SK-N-MC (cell line): ENCODE measurements at regions not wholly inside any gene's neighbourhood (a gene's known extent, or its start where the extent isn't known, plus 50 kb on each side); places are given as distances from the start of the nearest gene placed in this dataset.

Source experiments
- EZH2 ChIP-seq: fragments of 200-600 bp; sonication (generic); IDR thresholded peaks from one replicate; pipeline ENCODE4 v1.6.1; 2017; ENCODE audit warnings: antibody characterized with exemption
- POLR2AphosphoS5 ChIP-seq: IDR thresholded peaks from 2 replicates; pipeline ENCODE4 v1.6.1; 2012; ENCODE audit warnings: mild to moderate bottlenecking, low read depth, low read length, borderline replicate concordance

DNA sequence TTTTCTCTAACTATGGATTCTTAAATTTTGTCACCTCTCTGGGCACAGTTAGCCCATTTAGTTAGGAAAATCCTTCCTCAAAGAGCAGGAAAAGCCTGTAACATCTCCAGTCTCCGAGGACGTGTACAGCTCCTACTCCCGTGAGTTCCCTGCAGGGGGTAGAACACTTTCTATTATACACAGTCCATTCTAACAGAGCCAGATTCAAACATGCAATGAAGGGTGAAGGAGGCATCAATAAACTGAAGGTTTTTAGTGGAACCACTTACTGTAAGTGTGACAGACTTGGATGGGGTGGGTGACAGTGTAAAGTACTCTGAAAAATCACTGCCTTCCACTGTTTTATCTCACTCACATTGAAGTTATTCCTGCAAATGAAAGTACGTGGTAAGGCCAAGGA lies 204.7 kb upstream of the DACH1 start:
- TF ChIP-seq POLR2AphosphoS5 (no peak), EZH2 (no peak)
